Fibroblast of skin of left biceps (primary cell): ENCODE measurements at regions not wholly inside any gene's neighbourhood (a gene's known extent, or its start where the extent isn't known, plus 50 kb on each side); places are given as distances from the start of the nearest gene placed in this dataset.

ENCODE experiments used
- DNase-seq, 2 experiments: peaks; one replicate each; pipeline ENCODE4 v3.0.0-alpha.2; 2013; ENCODE audit warnings: low read depth in 2 of 2

DNA sequence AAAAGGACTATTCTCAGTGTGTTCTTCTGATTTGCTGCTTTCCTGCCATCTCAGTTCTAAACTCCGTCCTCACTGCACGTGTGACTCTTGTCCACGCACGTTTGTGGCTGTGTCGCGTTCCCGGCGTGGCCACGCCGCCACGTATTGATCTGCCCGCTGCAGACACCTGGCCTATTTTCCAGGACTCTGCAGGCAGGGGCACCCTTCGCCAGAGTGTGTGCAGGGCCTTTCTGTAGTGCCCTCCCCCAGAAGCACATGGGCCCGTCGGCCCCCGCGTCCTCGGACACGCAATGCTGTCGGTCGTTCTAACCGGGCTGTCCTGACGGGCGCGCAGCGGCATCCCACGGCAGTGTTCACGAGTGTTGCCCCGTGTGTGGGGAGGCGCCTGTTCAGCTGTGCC lies 87.6 kb downstream of the YTHDF1 start:
- DNase-seq: no peak

DNA sequence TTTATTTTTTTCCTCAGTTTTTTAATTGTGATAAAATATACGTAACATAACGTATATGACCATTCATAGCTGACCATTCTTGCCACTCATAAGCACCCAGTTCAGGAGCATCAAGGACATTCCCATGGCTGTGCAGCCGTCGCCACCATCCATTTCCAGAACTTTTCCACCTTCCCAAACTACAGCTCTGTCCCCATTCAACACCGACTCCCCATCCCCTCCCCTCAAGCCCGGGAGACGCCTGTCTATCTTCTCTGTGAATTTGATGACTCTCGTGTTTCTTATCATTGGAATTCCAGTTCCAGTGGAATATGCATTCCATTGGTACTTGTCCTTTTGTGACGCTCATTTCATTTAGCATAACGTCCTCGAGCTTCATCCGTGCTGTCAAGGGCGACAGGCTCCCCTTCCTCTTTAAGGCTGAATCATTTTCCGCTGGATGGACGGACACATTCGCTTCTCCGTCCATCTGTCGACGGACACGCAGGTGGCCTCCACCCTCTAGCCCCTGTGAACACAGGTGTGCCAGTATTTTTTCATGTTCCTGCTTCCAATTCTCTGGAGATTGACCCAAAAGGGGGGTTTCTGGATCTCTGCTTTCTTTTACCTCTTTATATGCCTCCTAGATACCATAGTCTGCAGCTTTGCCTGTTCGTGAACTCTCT lies 88.1 kb downstream of the YTHDF1 start:
- DNase-seq: no peak

DNA sequence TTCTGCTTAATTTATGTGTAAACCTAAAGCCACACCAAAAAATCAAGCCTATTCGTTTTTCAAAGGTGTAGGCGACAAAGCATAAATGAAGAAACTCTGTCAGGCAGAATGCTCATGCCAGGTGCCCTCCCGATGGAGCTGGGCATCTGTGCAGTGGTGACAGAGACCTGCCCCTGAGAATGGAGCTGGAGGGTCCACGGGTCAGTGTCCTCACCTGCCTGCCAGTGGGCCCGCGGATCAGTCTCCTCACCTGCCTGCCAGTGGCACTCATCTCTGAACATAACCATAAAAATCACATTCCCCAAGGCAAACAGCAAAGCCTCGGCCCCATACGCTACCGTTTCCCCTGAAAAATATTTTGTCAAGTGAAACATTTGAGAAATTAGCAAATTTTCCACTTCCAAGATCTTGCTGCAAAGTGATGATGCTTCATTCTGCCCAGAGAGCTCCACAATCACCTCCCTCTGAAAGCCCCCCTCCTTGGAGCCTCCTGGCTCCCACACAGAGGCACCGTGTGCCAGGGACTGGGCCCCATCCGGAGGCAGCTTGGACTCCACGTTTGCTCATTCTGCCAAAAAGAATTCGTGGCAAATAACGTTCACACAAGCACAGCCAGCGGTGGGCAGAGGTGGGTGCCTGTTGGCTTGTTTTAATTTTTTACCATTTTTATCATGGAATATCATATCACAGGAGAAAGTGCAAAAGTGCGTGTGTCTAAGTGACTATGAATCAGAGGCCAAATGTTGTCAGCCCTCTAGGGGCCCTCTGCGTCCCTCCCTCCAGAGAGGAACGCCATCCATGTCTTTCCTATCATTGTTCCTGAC lies 88.8 kb downstream of the YTHDF1 start:
- DNase-seq: no peak

- DNase-seq: no peak
Measured at GRCh38 chr20:63125838-63126601, 89.9 kb downstream of the YTHDF1 start.

GRCh38 chr20:63125581-63125837 lies 90.4 kb downstream of the YTHDF1 start:
- DNase-seq: no peak

DNA sequence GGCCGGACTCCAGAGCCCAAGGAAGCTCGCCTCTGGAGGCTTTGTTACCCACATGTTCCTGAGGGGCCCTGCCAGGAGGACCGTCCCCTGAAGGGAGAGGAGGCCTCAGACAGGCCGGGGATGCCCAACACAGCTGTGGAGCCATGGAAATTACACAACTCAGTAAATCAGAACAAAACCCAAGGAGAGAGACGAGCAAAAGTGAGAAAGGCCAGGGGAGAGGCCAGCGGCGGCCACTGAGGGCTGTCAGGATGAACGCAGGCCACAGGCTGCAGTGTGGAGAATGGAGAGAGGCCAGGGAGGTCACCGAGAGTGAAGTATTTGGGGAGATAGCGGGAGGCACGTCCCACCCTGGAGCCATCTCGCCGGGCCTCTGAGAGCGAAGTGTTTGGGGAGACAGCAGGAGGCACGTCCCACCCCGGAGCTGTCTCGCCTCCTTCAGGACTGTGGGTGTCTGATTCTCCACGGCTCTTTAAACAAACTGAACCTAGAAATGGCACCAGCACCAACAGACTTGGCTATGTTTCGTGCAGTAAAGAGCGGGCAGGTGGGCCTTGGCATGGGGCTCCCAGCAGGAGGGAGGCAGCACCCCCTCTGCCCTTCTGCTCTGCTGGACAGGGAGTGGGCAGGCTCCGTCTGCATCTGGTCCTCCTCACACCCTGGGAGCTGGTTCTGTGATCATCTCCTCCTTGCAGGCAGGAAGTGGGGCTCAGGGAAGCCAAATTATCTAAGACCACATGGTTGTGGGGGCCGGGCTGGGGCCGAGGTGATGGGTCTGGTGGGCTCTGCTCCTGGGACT lies 91.0 kb downstream of the YTHDF1 start:
- DNase-seq: no peak

DNA sequence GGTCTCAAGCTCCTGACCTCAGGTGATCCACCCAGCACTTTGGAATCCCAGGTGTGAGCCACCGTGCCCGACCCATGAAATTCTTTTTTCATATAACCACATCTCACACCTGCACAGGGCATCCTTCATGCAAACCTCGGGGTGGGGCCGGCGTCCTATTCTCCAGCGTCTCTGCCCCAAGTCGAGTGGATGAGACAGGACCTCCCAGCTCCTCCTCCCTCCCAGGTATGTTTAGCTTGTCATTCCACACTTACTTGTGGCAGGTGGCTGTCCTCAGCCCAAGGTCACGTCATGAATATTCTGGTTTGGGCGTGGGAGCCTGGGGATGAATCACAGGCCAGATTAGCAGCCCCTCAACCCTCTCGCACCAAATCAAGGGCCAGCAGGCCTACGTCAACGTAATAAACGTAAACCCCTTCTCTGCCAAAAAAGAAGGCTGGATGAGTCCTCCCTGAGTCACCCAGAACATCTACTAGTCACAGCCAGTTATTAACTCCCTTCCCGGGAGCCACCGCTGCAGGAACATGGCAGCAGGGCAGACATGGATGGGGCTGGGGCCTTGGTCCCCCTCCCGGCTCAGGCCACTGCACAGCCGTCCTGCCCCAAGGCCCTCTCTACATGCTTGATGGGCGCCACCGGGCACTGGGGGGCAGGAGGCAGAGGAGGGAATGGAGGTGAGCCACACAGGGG lies 91.7 kb downstream of the YTHDF1 start:
- DNase-seq: no peak

DNA sequence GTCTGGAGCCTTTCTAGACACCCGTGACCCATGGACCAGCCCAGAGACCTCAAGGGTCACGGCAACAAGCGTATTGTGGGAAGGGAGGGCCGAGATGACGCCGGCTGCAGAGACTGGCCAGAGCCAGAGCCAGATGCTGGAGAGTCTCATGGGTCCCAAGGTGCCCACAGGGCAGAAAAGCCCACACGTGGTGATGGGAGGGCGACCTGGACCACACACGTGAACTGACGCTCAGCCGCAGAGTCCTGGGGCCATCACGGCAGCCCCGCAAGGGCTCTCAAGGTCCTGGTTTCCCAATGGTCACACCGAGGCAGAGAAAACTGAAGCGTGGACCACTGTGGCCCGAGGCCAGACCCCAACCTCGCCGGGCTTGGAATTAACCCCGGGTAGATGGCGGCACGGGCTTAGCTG lies 92.6 kb downstream of the YTHDF1 start:
- DNase-seq: no peak

DNA sequence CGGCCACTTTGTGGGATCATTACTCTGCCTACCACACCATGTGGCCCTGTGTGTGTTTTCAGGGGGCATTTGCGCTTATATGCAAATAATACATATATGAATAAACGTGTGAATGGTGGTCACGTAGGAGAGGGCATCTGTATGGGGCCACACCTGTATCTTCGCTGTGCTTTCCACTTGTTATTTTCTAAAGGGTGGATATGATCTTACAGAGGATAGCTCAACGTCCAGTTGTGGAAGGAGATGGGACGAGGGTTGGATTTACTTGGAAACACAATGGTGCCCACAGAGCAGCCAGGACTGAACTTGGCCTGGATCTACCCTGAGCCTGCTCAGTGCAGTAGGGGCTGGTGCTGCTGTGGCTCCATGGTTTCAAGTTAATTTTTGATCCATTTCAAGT lies 93.3 kb downstream of the YTHDF1 start:
- DNase-seq: no peak

GRCh38 chr20:63121749-63122405 lies 94.1 kb downstream of the YTHDF1 start:
- DNase-seq: no peak

- no peak for DNase-seq
Measured at GRCh38 chr20:63121246-63121645, 94.7 kb downstream of the YTHDF1 start.

DNA sequence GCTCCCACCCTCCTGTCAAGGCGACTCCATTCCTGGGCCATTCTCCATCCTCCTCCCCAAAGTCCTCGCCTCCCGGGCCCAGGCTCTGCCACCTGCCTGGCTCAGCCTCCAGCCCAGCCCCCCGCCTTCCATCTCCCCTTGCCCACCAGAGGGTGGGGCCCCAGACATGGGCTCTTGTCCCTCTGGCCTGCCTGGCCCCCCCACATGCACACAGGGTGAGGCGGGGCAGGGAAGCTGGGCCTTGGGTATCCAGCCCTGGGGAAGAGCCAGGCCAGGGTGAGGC lies 95.2 kb downstream of the YTHDF1 start:
- DNase-seq: no peak

DNA sequence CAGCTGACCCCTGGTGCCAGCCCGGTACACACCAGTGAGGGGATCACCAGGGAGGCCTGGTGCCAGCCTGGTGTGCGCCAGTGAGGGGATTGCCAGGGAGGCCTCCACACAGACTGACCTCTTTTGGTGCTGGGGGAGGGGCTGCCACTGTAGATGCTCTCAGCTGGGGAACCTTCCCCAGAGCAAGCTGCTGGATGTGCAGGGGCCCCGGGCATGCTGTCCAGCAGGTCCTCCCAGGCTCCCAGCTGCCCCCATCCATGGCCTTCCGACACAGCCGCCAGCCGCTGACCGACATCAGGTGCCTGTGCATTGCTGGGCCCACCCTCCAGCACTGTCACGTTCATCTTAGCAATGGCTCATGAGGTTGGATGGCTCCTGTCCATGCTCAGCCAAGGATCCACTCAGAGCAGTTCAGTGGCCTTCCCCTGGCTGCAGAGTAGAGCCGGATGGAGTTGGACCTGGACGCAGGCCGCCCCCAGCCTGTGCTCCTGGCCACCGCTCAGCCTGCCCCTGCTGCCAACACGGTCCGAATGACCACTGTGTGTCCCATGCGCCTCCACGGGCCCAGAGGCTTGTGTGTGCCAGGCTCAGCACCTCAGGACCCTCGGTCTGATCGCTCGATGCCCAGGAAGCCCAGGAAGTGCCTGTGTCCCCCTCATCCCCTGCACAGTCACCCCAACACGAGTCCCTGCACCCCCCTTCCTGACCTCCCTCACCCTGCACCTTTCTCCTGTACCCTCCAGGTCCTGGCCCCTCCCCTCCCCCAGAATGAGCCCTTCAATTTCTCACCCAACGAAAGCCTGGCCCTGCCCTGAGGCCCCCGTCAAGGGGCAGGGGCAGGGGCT lies 95.7 kb downstream of the YTHDF1 start:
- no peak for DNase-seq

GRCh38 chr20:63119121-63119962 lies 96.6 kb downstream of the YTHDF1 start:
- DNase-seq: no peak

GRCh38 chr20:63118303-63119120 lies 97.4 kb downstream of the YTHDF1 start:
- DNase-seq: no peak

GRCh38 chr20:63117661-63118302 lies 98.1 kb downstream of the YTHDF1 start:
- no peak for DNase-seq

DNA sequence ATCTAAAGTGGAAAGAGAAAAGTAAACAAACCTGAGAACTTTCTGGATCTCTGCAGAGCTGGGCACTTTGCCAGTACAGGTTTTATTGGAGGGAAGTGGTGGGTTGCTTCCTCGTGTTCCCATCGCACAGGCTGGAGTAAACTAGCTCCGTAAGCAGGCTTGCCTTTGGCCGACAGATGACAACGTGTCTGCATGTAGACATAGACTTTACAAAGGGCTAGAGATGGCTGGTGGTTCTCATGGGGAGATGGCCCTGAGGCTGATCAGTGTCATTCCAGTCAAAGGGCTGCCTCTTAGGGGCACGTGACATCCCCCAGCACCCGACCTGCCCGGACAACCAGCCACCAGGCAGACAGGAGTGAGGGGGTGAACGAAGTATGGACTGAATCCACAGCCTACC lies 98.8 kb downstream of the YTHDF1 start:
- no peak for DNase-seq
